H54 (cell line): ENCODE measurements at regions not wholly inside any gene's neighbourhood (a gene's known extent, or its start where the extent isn't known, plus 50 kb on each side); places are given as distances from the start of the nearest gene placed in this dataset.

ENCODE experiments used
- DNase-seq: peaks from one replicate; pipeline ENCODE4 v3.0.0; 2011; ENCODE audit warnings: low spot score, mixed read lengths; ENCODE audit not compliant: insufficient read length
- FAIRE-seq: peaks from 3 replicates; lab custom pipeline; 2011; peaks lifted over from hg19 to GRCh38; lab: Jason Lieb, UNC
- POLR2A ChIP-seq: IDR thresholded peaks from 2 replicates; pipeline ENCODE4 v1.6.1; 2011; ENCODE audit warnings: low read depth, mild to moderate bottlenecking, low read length

- no peak for FAIRE-seq
- no peak for TF ChIP-seq POLR2A
- DNase-seq = no peak
Observed at GRCh38 chr7:81339946-81340345, 421.1 kb upstream of the SEMA3C start.

GRCh38 chr7:81333536-81333935 lies 414.7 kb upstream of the SEMA3C start:
- FAIRE-seq (no peak), DNase-seq (no peak)
- no peak for TF ChIP-seq POLR2A

GRCh38 chr7:81333004-81333403 lies 414.2 kb upstream of the SEMA3C start:
- no peak for TF ChIP-seq POLR2A

GRCh38 chr7:81331061-81332018 lies 412.5 kb upstream of the SEMA3C start:
- no peak for TF ChIP-seq POLR2A
- FAIRE-seq (no peak), DNase-seq (no peak)

More at GRCh38 chr7:81333004-81333403, 414.2 kb upstream of the SEMA3C start:
- DNase-seq (peak; percentile 2), FAIRE-seq (peak; percentile 83)

GRCh38 chr7:81330108-81330507 lies 411.3 kb upstream of the SEMA3C start:
- FAIRE-seq (no peak), DNase-seq (no peak)
- no peak for TF ChIP-seq POLR2A

GRCh38 chr7:81327468-81328266 lies 408.8 kb upstream of the SEMA3C start:
- no peak for DNase-seq
- TF ChIP-seq POLR2A = no peak
- no peak for FAIRE-seq

- TF ChIP-seq POLR2A = no peak
- FAIRE-seq (no peak), DNase-seq (no peak)
Observed at GRCh38 chr7:81321949-81322348, 403.1 kb upstream of the SEMA3C start.

GRCh38 chr7:81317741-81318140 lies 398.9 kb upstream of the SEMA3C start:
- DNase-seq (no peak), FAIRE-seq (no peak)
- TF ChIP-seq POLR2A = no peak

- no peak for TF ChIP-seq POLR2A
- FAIRE-seq (no peak), DNase-seq (no peak)
Observed at GRCh38 chr7:81308643-81309322, 389.9 kb upstream of the SEMA3C start.

- DNase-seq (no peak), FAIRE-seq (no peak)
- TF ChIP-seq POLR2A = no peak
Observed at GRCh38 chr7:81301815-81302214, 383.0 kb upstream of the SEMA3C start.

GRCh38 chr7:81300753-81301152 lies 381.9 kb upstream of the SEMA3C start:
- FAIRE-seq (no peak), DNase-seq (no peak)
- no peak for TF ChIP-seq POLR2A

GRCh38 chr7:81299711-81300110 lies 380.9 kb upstream of the SEMA3C start:
- no peak for TF ChIP-seq POLR2A
- FAIRE-seq (no peak), DNase-seq (no peak)

GRCh38 chr7:81298951-81299666 lies 380.3 kb upstream of the SEMA3C start:
- FAIRE-seq = peak; percentile 98
- no peak for TF ChIP-seq POLR2A
- peak; percentile 19 for DNase-seq
